ENCODE measurements at regions not wholly inside any gene's neighbourhood (a gene's known extent, or its start where the extent isn't known, plus 50 kb on each side); places are given as distances from the start of the nearest gene placed in this dataset.

GRCh38 chr1:88204111-88204510 lies 480.0 kb upstream of the PKN2 start:
- Mint-ChIP-seq H3K4me3 (no peak overlapping the region), H3K27ac (no peak overlapping the region), H3K36me3 (ENCODE audit: low read depth) (no peaks in the 10 kb centered on the region), H3K4me1 (ENCODE audit: low read depth) (no peaks in the 10 kb centered on the region), H3K27me3 (no peaks in the 10 kb centered on the region), H3K9me3 (no peaks in the 10 kb centered on the region)
- no peak for DNase-seq

- H3K27me3 Mint-ChIP-seq = no peaks in the 10 kb centered on the region
- no peaks in the 10 kb centered on the region for H3K4me1 Mint-ChIP-seq (ENCODE audit: low read depth)
- no peak overlapping the region for H3K27ac Mint-ChIP-seq
- H3K9me3 Mint-ChIP-seq = no peaks in the 10 kb centered on the region
- DNase-seq = no peak
- no peak overlapping the region for H3K4me3 Mint-ChIP-seq
- no peaks in the 10 kb centered on the region for H3K36me3 Mint-ChIP-seq (ENCODE audit: low read depth)
These were observed 479.4 kb upstream of the PKN2 start for GRCh38 chr1:88204612-88205167.

GRCh38 chr1:88208389-88208788 lies 475.7 kb upstream of the PKN2 start:
- Mint-ChIP-seq H3K27me3 (no peaks in the 10 kb centered on the region), H3K27ac (no peak overlapping the region), H3K4me1 (ENCODE audit: low read depth) (peaks cover 3% of the 10 kb centered on the region), H3K9me3 (no peaks in the 10 kb centered on the region), H3K4me3 (no peak overlapping the region), H3K36me3 (ENCODE audit: low read depth) (no peaks in the 10 kb centered on the region)
- DNase-seq = no peak

- no peaks in the 10 kb centered on the region for H3K27me3 Mint-ChIP-seq
- H3K27ac Mint-ChIP-seq = no peak overlapping the region
- DNase-seq = no peak
- H3K4me3 Mint-ChIP-seq = no peak overlapping the region
- no peaks in the 10 kb centered on the region for H3K9me3 Mint-ChIP-seq
- peaks cover 3% of the 10 kb centered on the region for H3K4me1 Mint-ChIP-seq (ENCODE audit: low read depth)
- H3K36me3 Mint-ChIP-seq (ENCODE audit: low read depth) = no peaks in the 10 kb centered on the region
These were observed 473.8 kb upstream of the PKN2 start for GRCh38 chr1:88210103-88210787.

GRCh38 chr1:88216441-88216840 lies 467.6 kb upstream of the PKN2 start:
- no peak overlapping the region for H3K27ac Mint-ChIP-seq
- DNase-seq = no peak
- H3K4me3 Mint-ChIP-seq = no peak overlapping the region
- H3K4me1 Mint-ChIP-seq (ENCODE audit: low read depth) = no peaks in the 10 kb centered on the region
- H3K27me3 Mint-ChIP-seq = no peaks in the 10 kb centered on the region
- no peaks in the 10 kb centered on the region for H3K36me3 Mint-ChIP-seq (ENCODE audit: low read depth)
- no peaks in the 10 kb centered on the region for H3K9me3 Mint-ChIP-seq

GRCh38 chr1:88217386-88217785 lies 466.7 kb upstream of the PKN2 start:
- Mint-ChIP-seq H3K27me3 (no peaks in the 10 kb centered on the region), H3K9me3 (no peaks in the 10 kb centered on the region), H3K27ac (no peak overlapping the region), H3K36me3 (ENCODE audit: low read depth) (no peaks in the 10 kb centered on the region), H3K4me3 (no peak overlapping the region), H3K4me1 (ENCODE audit: low read depth) (no peaks in the 10 kb centered on the region)
- DNase-seq = no peak

- no peak for DNase-seq
- Mint-ChIP-seq H3K4me1 (ENCODE audit: low read depth) (no peaks in the 10 kb centered on the region), H3K27ac (no peak overlapping the region), H3K4me3 (no peak overlapping the region), H3K27me3 (no peaks in the 10 kb centered on the region), H3K36me3 (ENCODE audit: low read depth) (no peaks in the 10 kb centered on the region), H3K9me3 (no peaks in the 10 kb centered on the region)
These were observed 464.6 kb upstream of the PKN2 start for GRCh38 chr1:88219521-88219920.

- H3K36me3 Mint-ChIP-seq (ENCODE audit: low read depth) = no peaks in the 10 kb centered on the region
- H3K27me3 Mint-ChIP-seq = no peaks in the 10 kb centered on the region
- no peak overlapping the region for H3K4me3 Mint-ChIP-seq
- H3K27ac Mint-ChIP-seq = no peak overlapping the region
- no peaks in the 10 kb centered on the region for H3K9me3 Mint-ChIP-seq
- DNase-seq = no peak
- H3K4me1 Mint-ChIP-seq (ENCODE audit: low read depth) = no peaks in the 10 kb centered on the region
These were observed 462.7 kb upstream of the PKN2 start for GRCh38 chr1:88221411-88221810.

- Mint-ChIP-seq H3K36me3 (ENCODE audit: low read depth) (no peaks in the 10 kb centered on the region), H3K4me3 (no peak overlapping the region), H3K4me1 (ENCODE audit: low read depth) (no peaks in the 10 kb centered on the region), H3K27ac (no peak overlapping the region), H3K27me3 (no peaks in the 10 kb centered on the region), H3K9me3 (no peaks in the 10 kb centered on the region)
- DNase-seq = no peak
These were observed 459.2 kb upstream of the PKN2 start for GRCh38 chr1:88224906-88225305.

- Mint-ChIP-seq H3K4me1 (ENCODE audit: low read depth) (no peaks in the 10 kb centered on the region), H3K27ac (no peak overlapping the region), H3K36me3 (ENCODE audit: low read depth) (no peaks in the 10 kb centered on the region), H3K4me3 (no peak overlapping the region), H3K9me3 (no peaks in the 10 kb centered on the region), H3K27me3 (no peaks in the 10 kb centered on the region)
- DNase-seq = no peak
These were observed 456.0 kb upstream of the PKN2 start for GRCh38 chr1:88228114-88228513.

GRCh38 chr1:88230126-88230525 lies 453.9 kb upstream of the PKN2 start:
- no peak for DNase-seq
- Mint-ChIP-seq H3K4me1 (ENCODE audit: low read depth) (no peaks in the 10 kb centered on the region), H3K4me3 (no peak overlapping the region), H3K9me3 (no peaks in the 10 kb centered on the region), H3K36me3 (ENCODE audit: low read depth) (no peaks in the 10 kb centered on the region), H3K27me3 (no peaks in the 10 kb centered on the region), H3K27ac (no peak overlapping the region)

GRCh38 chr1:88237058-88237457 lies 447.0 kb upstream of the PKN2 start:
- no peaks in the 10 kb centered on the region for H3K4me1 Mint-ChIP-seq (ENCODE audit: low read depth)
- no peak overlapping the region for H3K4me3 Mint-ChIP-seq
- H3K27ac Mint-ChIP-seq = no peak overlapping the region
- no peak for DNase-seq
- peaks cover 7% of the 10 kb centered on the region for H3K9me3 Mint-ChIP-seq
- H3K36me3 Mint-ChIP-seq (ENCODE audit: low read depth) = no peaks in the 10 kb centered on the region
- no peaks in the 10 kb centered on the region for H3K27me3 Mint-ChIP-seq

- Mint-ChIP-seq H3K4me3 (no peak overlapping the region), H3K4me1 (ENCODE audit: low read depth) (no peaks in the 10 kb centered on the region), H3K9me3 (peaks cover 24% of the 10 kb centered on the region), H3K27me3 (no peaks in the 10 kb centered on the region), H3K27ac (no peak overlapping the region), H3K36me3 (ENCODE audit: low read depth) (no peaks in the 10 kb centered on the region)
- DNase-seq = no peak
These were observed 444.9 kb upstream of the PKN2 start for GRCh38 chr1:88239205-88239604.

GRCh38 chr1:88247666-88248065 lies 436.4 kb upstream of the PKN2 start:
- no peak overlapping the region for H3K27ac Mint-ChIP-seq
- H3K4me1 Mint-ChIP-seq (ENCODE audit: low read depth) = no peaks in the 10 kb centered on the region
- H3K36me3 Mint-ChIP-seq (ENCODE audit: low read depth) = no peaks in the 10 kb centered on the region
- peaks cover 13% of the 10 kb centered on the region for H3K9me3 Mint-ChIP-seq
- no peak for DNase-seq
- H3K27me3 Mint-ChIP-seq = no peaks in the 10 kb centered on the region
- no peak overlapping the region for H3K4me3 Mint-ChIP-seq

GRCh38 chr1:88250915-88251314 lies 433.2 kb upstream of the PKN2 start:
- no peaks in the 10 kb centered on the region for H3K9me3 Mint-ChIP-seq
- H3K36me3 Mint-ChIP-seq (ENCODE audit: low read depth) = no peaks in the 10 kb centered on the region
- H3K27me3 Mint-ChIP-seq = no peaks in the 10 kb centered on the region

GRCh38 chr1:88252745-88253144 lies 431.3 kb upstream of the PKN2 start:
- DNase-seq = no peak
- Mint-ChIP-seq H3K9me3 (no peaks in the 10 kb centered on the region), H3K27me3 (no peaks in the 10 kb centered on the region), H3K4me3 (no peak overlapping the region), H3K27ac (no peak overlapping the region), H3K4me1 (ENCODE audit: low read depth) (no peaks in the 10 kb centered on the region), H3K36me3 (ENCODE audit: low read depth) (no peaks in the 10 kb centered on the region)

More at GRCh38 chr1:88250915-88251314, 433.2 kb upstream of the PKN2 start:
- DNase-seq = no peak
- Mint-ChIP-seq H3K4me3 (no peak overlapping the region), H3K27ac (no peak overlapping the region), H3K4me1 (ENCODE audit: low read depth) (no peaks in the 10 kb centered on the region)
